GM21529 (cell line): ENCODE measurements at regions not wholly inside any gene's neighbourhood (a gene's known extent, or its start where the extent isn't known, plus 50 kb on each side); places are given as distances from the start of the nearest gene placed in this dataset.
"Not testable (repeated sequence)": the region's sequence is repeated elsewhere in the genome, so short reads cannot be mapped to it uniquely, and the experiment has no call there.

Source experiments
- ATAC-seq: cut with Tn5 transposase; IDR thresholded peaks from one replicate; pipeline ENCODE4 v1.9.1; 2021; ENCODE audit not compliant: unreplicated experiment

DNA sequence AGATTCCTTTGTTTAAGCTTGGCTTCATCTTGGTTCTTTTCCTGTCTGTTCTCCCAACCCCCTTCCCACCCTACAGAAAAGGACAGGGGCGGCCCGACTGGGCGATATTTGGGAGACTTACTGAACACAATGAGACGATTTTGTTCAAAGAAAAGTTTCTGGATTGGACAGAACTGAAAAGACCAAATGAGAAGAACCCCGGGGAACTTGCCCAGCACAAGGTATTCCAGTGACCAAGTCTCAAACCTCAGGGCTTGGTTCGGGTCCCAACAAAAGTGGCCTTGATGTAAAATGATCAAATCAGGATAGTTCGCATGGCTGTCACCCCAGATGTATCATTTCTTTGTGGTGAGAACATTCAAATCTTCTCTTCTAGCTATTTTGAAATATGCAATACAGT is 73.9 kb upstream of the LYZL2 start:
- not testable (repeated sequence) for ATAC-seq

DNA sequence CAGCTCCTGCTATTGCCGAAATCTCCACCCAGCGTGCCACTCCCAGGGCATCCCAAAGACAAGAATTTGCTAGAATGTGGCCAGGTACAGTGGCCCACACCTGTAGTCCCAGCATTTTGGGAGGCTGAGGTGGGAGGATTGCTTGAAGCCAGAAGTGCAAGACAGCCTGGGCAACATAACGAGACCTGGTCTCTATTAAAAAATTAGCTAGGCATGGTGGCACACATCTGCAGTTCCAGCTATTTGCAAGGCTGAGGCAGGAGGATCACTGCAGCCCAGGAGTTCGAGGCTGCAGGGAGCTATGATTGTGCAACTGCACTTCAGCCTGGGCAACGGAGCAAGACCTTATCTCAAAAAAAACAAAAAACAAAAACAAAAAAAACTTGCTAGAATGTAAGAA is 73.3 kb upstream of the LYZL2 start:
- ATAC-seq: no peak

DNA sequence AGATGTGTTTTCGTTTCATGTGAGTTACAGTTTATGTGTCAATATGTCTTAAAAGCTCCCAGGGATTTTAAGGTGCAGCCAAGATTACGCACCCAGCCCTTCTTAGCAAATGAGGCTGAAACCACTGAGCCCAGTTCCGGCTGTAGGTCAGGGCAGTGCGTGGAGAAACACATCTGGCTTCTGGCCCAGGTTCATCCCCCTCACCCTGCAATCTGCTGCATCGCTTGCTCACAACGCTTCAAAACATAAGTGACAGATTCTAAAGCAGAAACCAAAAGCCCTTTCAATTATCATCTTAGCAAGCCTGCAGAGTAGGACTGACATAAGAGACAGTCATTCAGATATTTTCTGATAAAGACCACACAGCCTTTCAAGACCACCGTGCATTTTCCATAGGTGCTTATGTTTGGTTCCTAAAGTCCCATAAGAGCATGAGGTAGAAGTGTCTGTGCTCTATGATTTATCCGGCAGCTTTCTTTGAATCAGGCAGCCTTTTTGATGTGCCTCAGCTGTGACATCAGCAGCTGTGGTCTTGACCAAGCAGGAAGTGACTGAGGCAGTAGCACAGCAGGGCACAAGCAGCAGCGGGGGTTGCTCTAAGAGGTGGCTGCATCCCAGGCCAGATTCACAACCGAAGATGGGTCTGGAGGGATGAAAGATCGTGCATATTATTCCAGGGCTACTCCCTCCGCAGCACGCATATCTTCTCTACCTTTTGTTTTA is 72.1 kb upstream of the LYZL2 start:
- peak; percentile 66 for ATAC-seq

DNA sequence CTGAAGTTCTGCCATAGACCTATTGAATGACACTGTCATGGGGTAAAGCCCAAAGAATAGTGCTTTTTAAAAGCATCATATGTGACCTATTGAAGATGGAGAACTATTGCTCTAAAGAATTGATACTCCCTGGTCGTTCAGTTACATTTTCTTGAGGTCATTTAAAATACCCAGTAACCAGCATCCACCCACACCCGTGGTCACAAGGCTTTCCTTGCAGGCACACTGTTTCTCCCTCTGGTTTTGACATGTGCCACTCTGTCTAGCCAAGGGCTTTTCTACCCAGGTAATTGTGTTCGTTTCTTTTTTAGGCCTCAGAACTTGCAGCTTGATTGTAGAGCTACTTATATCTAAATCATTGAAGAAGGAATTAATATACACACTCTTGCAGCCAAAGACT is 68.3 kb upstream of the LYZL2 start:
- ATAC-seq: no peak

DNA sequence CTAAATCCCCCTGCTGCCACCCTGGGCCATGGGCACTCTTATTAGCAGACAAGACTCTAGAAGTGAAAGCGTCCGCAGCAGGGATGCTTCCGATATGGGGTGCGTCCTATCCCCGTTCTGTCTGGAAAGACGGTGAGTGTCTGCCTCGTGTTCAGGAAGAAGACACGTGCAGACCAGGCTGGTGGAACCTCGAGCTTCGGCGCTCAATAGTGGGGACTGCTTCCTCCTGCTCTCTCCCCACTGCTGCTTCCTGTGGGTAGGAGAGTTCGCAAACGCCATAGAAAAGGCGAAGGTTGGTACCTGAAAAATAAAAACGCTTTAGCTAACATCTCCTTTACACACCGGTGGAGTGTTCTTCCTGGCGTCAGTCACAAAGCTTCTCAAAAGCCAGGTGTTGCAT is 67.7 kb upstream of the LYZL2 start:
- not testable (repeated sequence) for ATAC-seq

DNA sequence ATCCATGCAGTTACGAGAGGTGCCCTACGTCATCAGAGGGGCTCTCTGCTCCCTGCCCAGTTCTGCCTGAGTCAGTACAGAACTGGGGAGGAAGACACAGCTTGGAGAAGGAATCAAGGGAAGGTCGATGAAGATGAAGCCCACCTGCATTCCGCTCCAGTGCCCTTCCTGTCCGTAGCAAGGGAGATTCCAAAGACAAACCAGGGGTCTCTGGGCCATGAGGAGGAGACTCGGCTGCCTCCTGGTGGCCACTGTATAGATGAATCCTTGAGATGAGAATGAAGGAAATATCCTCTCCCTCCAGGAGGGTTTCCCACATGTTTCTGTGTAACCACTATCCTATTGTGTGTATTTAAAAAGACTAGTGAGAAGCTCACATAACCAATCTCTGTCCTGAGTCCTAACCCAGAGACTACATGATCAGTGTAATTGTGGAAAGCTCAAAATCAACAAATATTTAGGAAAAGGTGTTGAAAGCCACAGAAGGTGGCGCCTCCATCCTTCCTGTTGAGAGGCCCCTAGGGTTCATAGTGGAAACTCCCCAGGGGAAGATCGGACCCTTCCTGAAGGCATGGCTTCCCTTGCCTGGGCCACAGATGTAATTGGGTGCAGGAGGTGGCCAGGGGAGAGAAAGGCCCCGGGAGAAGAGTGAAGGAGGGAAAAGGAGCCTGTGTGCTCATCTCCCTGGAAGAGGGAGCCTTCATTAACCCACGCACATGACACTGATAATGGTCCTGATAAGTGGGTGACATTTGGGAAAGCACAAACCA is 67.0 kb upstream of the LYZL2 start:
- ATAC-seq: not testable (repeated sequence)

DNA sequence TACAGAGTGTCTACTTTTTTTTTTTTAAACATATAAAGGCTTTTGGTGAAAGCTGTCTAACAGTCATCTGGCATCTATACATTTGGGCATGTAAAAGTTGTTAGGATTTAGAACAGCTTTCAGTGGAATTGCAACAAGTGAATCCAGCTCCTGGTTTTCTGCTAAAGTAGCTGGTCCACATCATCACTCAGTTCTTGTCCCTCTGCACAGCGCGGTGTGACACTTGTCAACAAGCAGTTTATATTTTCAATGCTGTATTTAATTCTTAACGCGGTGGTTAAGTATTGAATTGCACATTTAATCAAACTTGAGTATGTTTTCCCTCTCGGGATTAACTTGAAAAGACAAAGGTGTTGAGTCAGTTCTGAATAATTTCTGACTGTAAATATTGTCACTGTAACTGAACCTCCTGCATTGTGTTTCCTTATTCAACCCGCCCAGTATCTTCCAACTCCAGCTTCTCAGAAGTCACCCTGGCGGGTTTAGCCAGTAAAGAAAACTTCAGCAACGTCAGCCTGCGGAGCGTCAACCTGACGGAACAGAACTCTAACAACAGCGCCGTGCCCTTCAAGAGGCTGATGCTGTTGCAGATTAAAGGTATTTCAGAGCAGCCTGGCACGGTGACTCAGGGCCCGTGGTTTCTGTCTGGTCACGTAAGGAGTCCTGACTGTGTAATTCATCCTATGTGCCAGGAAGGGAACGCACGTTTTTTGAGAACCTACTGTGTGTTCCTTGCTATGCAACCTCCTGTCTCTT is 66.1 kb upstream of the LYZL2 start:
- ATAC-seq: not testable (repeated sequence)

DNA sequence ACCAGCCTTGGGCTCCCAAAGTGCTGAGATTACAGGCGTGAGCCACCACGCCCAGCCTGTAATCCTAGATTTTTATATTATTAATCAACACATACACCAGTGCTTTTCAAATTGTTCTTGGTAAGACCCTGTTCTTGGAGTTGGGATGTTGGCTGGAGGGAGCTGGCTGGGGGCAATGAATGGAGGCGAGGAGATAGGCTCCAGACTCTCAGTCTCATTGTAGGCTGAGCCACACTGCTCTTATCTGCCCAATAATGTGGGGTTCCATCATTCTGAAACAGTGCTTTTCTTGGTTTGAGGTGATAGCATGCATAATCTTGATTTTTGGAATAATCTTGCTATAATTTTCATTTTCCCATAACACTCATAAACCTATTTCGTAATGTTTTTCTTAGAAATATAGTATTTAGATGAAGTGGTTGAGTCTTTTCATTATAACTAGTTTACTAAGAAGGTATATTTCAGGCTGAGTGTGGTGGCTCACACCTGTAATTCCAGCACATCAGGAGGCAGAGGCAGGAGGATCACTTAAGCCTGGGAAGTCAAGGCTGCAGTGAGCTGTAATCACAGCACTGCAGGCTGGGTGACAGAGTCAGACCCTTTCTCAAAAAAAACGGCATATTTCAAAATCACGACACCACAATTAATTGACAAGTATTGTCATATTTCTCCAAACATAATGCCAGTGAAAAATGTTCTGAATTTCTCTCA is 65.1 kb upstream of the LYZL2 start:
- ATAC-seq: no peak

DNA sequence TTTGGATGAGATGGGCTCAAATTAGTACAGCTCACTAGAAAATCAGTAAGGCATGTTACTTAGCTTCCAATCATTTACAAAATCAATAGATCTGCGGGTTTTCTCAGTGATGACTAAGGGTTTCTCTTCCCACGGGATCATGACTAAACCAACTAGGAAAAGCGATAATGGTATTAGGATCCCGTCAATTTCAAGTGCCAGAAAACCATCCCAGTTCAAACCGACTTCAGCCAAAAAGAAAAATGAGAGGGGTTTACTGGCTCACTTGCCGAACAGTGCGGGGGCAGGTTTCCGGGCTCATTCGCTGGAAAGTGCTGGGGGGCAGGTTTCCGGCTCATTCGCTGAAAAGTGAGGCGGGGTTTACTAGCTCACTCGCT is 62.1 kb upstream of the LYZL2 start:
- no peak for ATAC-seq

DNA sequence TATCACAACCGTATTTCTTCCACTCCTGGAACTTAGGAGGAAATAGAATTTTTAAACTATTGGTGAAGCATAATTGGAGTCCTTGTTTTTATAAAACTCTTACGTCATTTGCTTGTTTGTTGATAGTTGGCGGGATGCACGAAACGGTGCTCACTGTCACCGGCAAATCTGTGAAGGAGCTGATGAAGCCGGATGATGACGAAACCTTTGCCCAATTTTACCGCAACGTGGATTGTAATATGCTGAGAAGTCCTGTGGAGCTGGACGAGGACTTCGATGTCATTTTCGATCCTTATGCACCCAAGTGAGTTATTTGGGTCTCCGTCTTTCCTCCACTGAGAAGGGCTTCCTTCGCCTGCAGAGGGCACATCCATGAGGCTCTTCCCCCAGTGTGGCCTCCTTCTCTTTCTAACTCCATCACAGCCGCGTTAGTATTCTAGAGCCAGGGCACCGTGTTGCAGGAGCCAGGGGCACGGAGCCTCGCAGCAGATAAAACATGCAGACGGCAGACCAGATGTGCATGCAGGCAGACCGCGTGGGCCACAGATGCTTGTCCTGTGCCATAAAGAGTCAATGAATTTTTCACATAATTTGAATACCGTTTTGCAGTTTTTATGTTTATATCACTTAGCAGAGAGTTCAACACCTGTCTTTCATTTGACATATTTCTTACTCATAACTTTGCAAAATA is 61.5 kb upstream of the LYZL2 start:
- not testable (repeated sequence) for ATAC-seq

DNA sequence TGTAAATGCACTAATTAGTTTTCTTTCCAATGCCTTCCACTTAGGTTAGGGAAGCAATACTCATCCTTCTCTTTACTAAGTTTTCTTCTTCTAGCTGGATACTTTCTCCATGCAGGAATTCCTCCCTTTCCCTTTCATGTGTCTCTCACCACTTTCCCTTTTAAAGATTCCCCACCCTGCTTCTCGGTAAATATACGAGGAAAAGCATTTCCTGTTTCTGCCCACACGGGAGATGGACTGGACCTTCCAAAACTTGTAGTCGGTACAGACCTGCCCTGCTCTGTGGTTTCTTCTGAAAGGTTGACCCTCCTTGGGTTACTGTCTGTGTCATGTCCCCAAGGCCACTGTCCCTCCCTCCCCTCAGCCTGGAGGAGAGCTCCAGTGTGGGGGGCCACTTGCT is 58.9 kb upstream of the LYZL2 start:
- ATAC-seq: no peak

DNA sequence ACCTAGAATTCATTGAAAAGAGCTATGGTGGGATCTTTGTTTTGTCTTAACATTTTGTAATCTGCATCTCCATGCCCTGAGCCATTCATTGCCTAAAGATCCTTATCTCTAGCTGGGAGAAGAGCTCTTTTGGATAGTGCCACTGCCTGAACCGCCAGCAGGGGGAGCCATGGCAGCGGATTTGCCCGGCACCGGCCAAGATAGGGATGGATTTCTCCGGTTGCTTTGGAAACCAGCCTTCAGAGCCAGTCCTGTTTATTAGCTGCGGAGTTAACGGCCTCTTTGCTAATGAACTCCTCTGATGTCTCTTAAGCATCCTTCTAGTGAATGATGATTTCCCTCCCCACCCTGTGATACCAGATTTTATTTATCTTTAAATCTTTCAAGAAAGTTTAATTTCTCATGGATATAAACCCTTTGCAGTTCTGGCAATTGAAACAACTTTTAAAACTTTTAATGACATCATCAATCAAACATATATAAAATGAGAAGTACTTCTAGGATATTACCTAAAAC is 58.2 kb upstream of the LYZL2 start:
- peak; percentile 83 for ATAC-seq

DNA sequence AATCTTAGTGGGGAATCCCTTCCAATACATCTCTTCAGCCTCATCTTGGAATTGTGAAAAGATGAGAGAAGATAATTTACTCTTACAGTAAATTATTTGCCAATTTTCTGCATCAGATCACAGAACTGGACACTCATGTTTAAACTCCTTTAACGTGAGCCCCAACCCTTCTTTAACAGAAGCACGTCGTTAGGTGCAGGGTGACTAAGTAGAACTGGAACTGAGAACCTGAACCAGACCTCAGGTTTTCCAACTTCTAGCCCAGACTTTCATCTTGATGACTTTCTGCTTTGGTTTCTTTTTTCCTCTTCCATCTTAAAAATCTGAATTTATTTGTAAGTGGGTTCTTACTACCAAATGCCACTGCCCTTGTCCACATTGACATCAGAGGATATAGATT is 57.2 kb upstream of the LYZL2 start:
- ATAC-seq: no peak

DNA sequence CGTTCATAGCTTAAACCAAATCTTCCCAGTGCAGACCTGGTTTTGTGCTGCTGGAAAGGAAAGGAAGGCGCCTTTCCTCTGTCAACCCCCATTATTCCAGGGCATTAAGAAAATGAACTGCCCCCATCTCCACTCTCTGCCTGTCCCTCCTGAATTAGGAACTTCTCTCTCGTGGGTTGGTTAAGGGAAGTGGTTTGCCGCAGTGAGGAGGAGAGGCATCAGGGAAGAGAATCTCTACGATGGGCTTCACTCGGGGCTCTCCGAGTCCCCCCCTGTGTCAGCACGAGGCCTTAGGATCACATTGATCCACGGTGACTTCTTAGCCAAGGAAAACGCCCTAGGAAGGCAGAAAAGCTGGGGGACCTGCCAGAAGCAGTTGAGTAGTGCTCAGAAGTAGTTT is 53.9 kb upstream of the LYZL2 start:
- no peak for ATAC-seq

DNA sequence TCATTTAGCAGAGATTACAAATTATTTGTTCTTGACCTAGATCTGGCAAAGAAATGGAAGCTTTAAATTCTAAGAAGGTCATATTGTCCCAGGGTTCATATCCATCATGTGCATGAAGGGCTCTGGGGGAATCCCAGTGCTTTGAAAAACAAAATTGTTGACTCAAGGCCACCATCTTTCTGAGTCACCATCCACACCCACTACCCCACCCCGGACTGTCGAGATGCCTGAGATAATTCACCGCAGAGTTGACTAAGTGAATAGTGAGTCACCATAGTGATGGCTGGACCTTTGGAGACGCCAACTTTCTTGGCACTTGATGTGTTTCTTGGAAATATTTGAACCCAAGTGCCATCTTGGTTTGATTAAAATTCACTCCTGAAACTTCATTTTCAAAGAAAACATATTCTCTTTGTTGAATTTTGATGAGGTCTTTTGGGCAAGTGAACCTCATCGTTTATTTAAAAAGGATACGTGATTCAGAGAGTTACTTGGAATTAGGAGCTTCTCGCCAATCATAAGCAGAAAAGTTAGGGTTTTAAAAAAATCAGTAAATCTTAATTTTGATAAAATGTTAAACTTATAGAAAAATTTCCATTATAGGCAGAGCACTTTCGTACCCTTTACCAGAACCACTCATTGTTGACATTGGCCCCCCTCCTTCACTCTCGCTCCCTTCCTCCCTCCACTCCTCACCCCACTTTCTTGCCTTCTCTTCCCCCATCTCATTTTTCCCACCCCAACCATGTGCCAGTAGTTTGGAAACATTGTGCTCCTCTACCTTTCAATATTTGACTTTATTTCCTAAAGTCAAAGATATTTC is 53.0 kb upstream of the LYZL2 start:
- ATAC-seq: not testable (repeated sequence)

DNA sequence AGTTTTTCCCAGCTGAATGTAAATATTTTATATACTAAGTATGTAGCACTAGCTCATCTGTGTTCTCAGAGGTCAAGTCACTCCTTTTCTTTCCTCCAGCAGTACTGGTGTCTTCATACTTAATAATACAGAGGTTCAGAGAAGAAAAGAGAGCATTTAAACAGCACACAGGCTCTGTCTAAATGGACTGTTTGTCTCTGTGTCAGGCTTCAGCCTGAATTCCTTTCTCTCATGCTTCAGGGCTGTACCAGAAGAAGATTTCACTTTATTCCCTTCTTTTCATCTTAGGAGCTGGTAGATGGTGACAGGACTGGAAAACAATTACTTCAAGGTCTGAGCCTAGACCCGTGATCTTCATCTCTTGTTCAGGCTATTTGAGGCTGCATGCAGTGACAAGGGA is 51.4 kb upstream of the LYZL2 start:
- ATAC-seq: no peak
